SJCRH30 (cell line): ENCODE measurements at regions not wholly inside any gene's neighbourhood (a gene's known extent, or its start where the extent isn't known, plus 50 kb on each side); places are given as distances from the start of the nearest gene placed in this dataset.

Experiments used
- DNase-seq, 2 experiments: peaks; one replicate each; pipeline ENCODE4 v3.0.0-alpha.2; 2015 to 2020
- H3K27ac ChIP-seq: fragments of 250-450 bp; sonication (Bioruptor Pico); 2 replicates; pipeline ENCODE4 v1.5.1; 2020; ENCODE audit warnings: mild to moderate bottlenecking, moderate library complexity
- H3K27me3 ChIP-seq: fragments of 250-450 bp; sonication (Bioruptor Pico); 2 replicates; pipeline ENCODE4 v1.5.1; 2020; ENCODE audit warnings: mild to moderate bottlenecking, moderate library complexity
- H3K36me3 ChIP-seq: fragments of 250-450 bp; sonication (Bioruptor Pico); 2 replicates; pipeline ENCODE4 v1.5.1; 2020; ENCODE audit warnings: mild to moderate bottlenecking, moderate library complexity
- H3K4me1 ChIP-seq: fragments of 250-450 bp; sonication (Bioruptor Pico); 2 replicates; pipeline ENCODE4 v1.5.1; 2020; ENCODE audit warnings: mild to moderate bottlenecking, moderate library complexity
- H3K4me3 ChIP-seq: fragments of 250-450 bp; sonication (Bioruptor Pico); 2 replicates; pipeline ENCODE4 v1.5.1; 2020; ENCODE audit warnings: mild to moderate bottlenecking, moderate library complexity
- H3K9me3 ChIP-seq: fragments of 250-450 bp; sonication (Bioruptor Pico); replicated peaks from 2 replicates; pipeline ENCODE4 v1.5.1; 2020; ENCODE audit warnings: mild to moderate bottlenecking, moderate library complexity

DNA sequence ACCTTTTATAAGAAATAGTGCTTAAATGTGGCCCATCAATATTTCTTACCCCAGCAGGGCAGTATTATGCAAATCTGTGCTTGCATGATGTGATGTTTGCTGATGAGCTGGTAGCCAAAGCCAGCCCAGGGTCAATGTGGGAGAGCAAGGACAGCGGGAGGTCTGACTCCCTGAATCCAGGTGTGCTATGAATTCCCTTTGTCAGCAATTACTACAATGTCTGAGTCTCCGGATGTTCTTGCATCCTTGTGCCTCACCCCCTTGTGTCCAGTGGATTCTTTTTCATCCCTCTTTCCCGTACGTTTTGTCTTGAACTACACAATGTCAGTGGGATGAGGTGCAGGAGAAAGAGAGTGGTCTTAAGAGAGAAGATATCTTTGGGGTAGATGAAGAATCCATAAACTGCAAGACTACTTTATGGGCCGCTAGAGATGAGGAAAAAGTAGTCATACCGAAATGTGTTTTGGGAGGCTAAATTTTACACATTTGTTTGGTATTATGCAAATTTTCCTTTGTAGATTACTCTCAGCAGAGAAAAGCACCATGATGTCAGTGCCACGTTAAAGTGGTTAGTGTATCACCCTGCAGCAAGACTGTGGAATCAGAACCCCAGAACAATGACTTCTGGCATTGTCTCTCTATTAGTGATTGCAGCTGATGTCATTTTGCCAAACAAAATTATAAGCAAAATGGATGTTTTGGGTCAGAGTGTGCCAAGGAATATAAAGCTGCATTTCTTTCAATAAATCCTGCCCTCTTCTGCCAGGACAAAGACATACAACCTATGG, 53.5 kb upstream of the TSHZ3 start:
- H3K4me1 ChIP-seq, result peaks cover 23% of the 10 kb centered on the region
- H3K9me3 ChIP-seq, result no peaks in the 10 kb centered on the region
- no peak for DNase-seq
- H3K4me3 ChIP-seq, result no peak overlapping the region
- H3K27me3 ChIP-seq, result no peaks in the 10 kb centered on the region
- H3K36me3 ChIP-seq, result no peaks in the 10 kb centered on the region
- H3K27ac ChIP-seq, result no peak overlapping the region

DNA sequence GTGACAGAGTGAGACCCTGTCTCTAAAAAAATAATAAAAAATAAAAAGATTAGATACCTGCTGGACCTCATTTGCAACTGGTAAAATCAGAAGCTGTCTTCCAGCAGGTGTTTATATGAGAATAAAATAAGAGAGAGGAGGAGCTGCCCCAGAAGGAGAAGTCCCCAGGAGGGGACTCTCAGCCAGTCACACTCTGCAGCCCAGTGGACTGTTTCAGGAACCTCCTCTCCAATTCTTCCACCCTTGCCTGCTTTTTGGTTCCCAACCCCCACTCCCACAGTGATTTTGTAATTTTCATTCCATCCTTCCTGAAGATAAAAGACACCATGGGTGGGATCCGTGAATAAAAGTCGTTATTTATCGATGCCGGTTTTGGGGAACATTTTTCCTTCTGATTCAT, 56.9 kb upstream of the TSHZ3 start:
- no peak overlapping the region for H3K27ac ChIP-seq
- no peak for DNase-seq
- peaks cover 49% of the 10 kb centered on the region for H3K4me1 ChIP-seq
- H3K27me3 ChIP-seq, result no peaks in the 10 kb centered on the region
- H3K4me3 ChIP-seq, result no peak overlapping the region
- no peaks in the 10 kb centered on the region for H3K36me3 ChIP-seq
- no peaks in the 10 kb centered on the region for H3K9me3 ChIP-seq

DNA sequence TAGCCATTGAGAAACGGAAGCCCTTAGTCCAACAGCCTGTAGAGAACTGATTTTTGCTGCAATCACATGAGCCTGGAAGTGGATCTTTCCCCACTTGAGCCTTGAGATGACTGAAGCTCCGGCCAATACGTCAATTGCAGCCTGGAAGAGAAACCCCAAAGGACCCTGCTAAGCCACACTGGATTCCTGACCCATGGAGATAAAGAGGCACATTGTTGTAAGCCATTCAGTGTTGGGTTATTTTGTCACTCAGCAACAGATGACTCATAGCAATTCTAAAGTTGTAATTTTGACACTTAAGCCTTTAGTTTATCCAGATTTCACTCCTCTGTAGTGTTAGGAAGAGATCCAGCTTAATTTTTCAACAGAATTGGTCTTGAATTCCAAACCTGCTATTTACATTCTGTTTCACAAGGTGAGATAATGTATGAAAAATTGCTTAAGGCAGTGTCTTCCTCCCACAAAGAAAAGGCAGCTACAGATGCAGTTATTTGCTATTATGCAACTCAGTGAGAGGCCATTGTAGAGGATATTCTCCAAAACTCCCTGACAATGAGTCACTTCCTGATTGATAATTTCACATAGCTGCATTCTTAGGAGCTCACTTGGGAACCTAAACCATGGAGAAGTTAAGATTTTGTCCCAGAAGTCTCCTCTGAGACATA, 59.4 kb upstream of the TSHZ3 start:
- Histone ChIP-seq H3K4me3 (no peak overlapping the region), H3K27ac (peak overlapping the region; percentile 74), H3K36me3 (no peaks in the 10 kb centered on the region), H3K27me3 (no peaks in the 10 kb centered on the region), H3K4me1 (peaks cover 49% of the 10 kb centered on the region), H3K9me3 (no peaks in the 10 kb centered on the region)
- peak; percentile 77 to 92 for DNase-seq

DNA sequence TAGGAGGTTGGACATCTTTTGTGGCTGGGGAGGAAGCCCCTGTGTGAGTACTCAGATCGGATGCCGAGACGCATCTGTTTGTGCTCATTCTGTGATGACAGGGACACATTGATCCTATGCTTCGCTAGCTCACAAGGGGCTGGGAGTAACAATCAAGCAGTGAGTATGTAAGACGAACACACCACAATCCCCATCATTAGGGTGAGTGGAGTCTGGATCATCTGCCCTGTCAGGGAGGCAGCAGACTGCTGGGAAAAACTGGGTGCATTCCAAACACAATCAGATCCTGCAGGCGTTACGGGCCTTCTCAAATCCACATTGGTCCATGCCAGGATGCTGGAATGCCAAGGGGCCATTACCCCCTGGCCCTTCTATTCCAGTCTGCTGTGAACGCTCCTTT, 64.1 kb upstream of the TSHZ3 start:
- Histone ChIP-seq H3K27ac (no peak overlapping the region), H3K4me3 (no peak overlapping the region), H3K9me3 (no peaks in the 10 kb centered on the region), H3K36me3 (no peaks in the 10 kb centered on the region), H3K27me3 (no peaks in the 10 kb centered on the region), H3K4me1 (peaks cover 19% of the 10 kb centered on the region)
- no peak for DNase-seq

DNA sequence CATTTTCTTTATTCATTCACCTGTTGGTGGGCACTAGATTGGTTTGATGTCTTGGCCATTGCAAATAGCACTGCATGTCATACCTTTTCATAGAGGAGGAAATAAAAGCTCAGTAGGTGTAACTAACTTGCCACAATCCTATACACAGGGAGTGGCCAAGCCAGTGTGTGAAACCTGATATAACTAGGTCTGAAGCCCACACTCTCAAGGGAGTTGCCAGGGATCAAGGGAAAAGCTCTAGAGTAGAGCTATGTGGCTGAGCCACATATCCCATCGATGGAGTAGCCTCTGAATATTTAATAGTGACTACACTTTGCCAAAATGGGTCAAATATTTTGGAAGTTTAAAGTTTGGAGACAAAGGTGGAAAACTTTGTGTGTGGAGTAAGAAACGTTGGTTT, 66.1 kb upstream of the TSHZ3 start:
- Histone ChIP-seq H3K36me3 (no peaks in the 10 kb centered on the region), H3K4me1 (no peaks in the 10 kb centered on the region), H3K9me3 (no peaks in the 10 kb centered on the region), H3K4me3 (no peak overlapping the region), H3K27me3 (no peaks in the 10 kb centered on the region), H3K27ac (no peak overlapping the region)
- DNase-seq, result peak; percentile 33 to 51

DNA sequence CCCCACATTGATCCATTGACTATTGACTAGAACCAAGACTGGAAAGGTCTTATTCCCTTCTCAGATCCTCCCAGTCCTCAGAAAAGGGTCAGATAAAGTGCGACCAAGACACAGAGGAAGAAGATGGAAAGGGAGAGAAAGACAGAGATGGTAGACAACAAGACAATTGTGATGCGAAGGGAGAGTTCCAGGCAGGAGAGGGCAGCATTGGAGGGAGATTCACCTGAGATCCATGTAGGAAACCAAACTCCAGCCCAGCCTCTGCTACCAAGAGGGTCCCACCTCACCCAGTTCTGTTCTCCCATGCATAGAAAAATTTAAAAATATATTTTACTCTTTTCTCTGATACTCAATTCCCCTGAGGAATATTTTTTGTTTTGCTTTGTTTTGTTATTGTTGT, 67.3 kb upstream of the TSHZ3 start:
- Histone ChIP-seq H3K36me3 (no peaks in the 10 kb centered on the region), H3K9me3 (no peaks in the 10 kb centered on the region), H3K4me1 (no peaks in the 10 kb centered on the region), H3K4me3 (no peak overlapping the region), H3K27me3 (no peaks in the 10 kb centered on the region), H3K27ac (no peak overlapping the region)
- no peak for DNase-seq

DNA sequence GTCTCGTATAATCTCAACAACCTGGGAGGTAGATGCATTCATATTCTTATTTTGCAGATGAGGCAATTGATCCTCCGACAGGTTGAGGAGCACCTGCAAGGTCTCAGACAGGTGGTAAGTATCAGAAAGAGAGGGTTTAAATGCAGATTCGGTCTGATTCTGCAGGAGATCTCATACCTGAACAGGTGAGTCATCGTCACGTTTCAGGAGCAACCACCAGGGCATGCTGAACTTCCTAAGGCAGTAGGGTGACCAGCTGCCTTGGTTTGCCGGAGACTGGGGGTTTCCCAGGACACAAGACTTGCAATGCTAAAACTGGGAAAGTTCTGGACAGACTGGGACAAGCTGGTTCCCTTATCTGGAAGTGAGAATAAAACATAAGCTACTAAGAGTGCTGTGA, 68.8 kb upstream of the TSHZ3 start:
- no peak for DNase-seq
- Histone ChIP-seq H3K27ac (no peak overlapping the region), H3K9me3 (no peaks in the 10 kb centered on the region), H3K4me3 (no peak overlapping the region), H3K27me3 (no peaks in the 10 kb centered on the region), H3K4me1 (no peaks in the 10 kb centered on the region), H3K36me3 (no peaks in the 10 kb centered on the region)

DNA sequence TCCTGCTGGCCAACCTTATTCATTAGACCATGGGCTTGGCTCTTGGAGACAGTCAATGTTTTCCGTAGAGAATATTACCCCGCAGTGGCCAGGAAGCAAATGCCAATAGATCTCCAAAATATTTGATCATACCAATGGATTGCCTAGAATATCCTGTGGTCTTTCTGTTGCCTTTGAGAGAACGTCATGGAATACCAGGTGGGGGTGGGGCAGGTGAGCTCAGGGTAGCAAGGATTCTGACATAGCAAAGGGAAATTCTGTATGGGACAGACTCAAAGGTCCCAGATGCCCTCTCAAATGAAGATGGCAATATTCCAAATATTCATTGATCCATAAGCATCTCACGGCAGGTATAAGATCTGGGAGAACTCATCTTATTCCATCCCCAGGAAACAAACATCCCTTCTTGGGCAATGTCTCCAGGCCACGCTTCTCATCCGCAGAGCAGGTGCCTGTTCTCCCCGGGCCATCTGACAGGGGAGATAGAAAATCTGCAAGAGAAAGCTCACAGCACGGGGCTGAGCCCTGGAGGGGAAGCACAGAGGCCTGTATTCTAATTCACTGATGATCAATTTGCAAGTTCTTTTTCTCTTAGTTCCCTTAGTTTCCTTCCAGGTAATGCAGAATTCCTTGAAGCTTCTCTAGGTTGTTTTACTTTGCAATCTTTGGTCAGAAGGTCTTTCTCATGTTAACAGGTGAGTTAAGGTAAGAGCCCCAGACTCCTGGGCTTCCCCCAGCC, 69.6 kb upstream of the TSHZ3 start:
- Histone ChIP-seq H3K9me3 (no peaks in the 10 kb centered on the region), H3K4me3 (no peak overlapping the region), H3K27me3 (no peaks in the 10 kb centered on the region), H3K27ac (no peak overlapping the region), H3K4me1 (no peaks in the 10 kb centered on the region), H3K36me3 (no peaks in the 10 kb centered on the region)
- DNase-seq, result no peak

DNA sequence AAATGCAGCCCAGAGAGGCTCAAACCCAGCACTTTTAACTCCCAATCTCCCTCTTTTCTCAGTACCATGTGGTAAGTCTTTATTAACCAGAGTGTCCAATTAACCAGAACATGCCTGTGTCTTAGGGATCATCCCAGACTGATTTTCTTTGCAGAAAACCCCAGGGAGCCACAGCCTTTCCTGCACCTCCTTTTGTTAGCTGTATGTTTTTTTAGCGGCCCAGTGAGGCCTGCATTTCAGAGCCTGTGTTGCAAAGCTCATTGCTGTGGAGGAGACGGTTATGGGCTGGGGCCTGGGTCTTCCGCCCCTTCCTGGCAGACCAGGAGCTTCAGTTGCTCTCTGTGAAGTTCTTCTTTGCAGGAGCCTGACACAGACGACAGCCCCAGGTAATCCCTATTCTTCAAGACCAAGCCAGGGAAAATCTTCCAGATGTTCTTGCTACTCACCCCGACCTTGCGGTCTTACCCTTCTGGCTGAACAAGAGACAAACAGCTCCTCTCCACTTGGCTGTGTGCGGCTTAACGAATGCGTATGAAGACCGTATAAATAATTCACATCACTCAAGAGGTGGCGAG, 70.7 kb upstream of the TSHZ3 start:
- no peak overlapping the region for H3K4me3 ChIP-seq
- no peaks in the 10 kb centered on the region for H3K27me3 ChIP-seq
- H3K4me1 ChIP-seq, result 0 out of 2 replicates have a peak, but pooled peaks cover 3% of the 10 kb centered on the region
- no peak overlapping the region for H3K27ac ChIP-seq
- no peak for DNase-seq
- H3K9me3 ChIP-seq, result no peaks in the 10 kb centered on the region
- H3K36me3 ChIP-seq, result no peaks in the 10 kb centered on the region

DNA sequence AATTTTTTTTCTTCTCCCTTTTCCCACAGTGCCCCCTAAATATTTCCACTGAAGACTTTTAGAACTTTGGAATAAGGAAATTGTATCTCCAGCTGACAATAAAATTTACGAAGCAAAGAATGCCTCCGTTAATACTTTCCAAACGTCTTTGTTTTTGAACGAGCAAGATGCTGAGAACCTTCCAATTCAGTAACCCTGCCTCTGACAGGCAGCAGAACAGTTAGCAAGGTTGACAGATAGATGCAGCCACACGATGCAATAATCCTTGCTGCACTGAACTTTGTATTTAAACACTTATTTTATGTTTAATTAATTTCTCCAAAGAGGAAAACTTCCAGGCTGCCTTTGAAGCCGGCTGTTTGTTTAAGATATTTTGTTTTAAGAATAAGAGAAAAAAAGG, 71.8 kb upstream of the TSHZ3 start:
- Histone ChIP-seq H3K27me3 (no peaks in the 10 kb centered on the region), H3K4me1 (0 out of 2 replicates have a peak, but pooled peaks cover 8% of the 10 kb centered on the region), H3K9me3 (no peaks in the 10 kb centered on the region), H3K4me3 (no peak overlapping the region), H3K27ac (no peak overlapping the region), H3K36me3 (no peaks in the 10 kb centered on the region)
- DNase-seq, result no peak

DNA sequence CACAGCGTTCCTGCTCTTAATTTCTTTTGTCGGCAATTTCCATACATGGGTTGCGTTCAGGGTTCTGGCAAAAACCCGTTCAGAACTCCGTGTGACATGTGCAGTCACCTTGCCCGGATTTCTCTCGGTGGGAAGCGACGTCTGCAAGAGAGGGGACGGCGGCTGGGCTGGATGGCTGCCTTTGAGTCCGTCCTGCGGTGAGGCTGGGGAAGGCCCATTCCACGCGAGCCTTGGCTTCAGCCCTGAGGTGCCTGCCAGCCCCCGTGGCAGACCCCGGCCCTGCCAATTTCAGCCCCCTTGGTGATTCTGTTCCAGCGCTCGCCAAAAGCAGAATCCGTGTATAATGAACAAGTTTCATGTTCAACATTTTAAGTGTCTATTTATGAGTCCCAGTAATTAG, 72.6 kb upstream of the TSHZ3 start:
- Histone ChIP-seq H3K4me1 (0 out of 2 replicates have a peak, but pooled peaks cover 8% of the 10 kb centered on the region), H3K36me3 (no peaks in the 10 kb centered on the region), H3K27ac (no peak overlapping the region), H3K4me3 (no peak overlapping the region), H3K27me3 (no peaks in the 10 kb centered on the region), H3K9me3 (no peaks in the 10 kb centered on the region)
- no peak for DNase-seq

DNA sequence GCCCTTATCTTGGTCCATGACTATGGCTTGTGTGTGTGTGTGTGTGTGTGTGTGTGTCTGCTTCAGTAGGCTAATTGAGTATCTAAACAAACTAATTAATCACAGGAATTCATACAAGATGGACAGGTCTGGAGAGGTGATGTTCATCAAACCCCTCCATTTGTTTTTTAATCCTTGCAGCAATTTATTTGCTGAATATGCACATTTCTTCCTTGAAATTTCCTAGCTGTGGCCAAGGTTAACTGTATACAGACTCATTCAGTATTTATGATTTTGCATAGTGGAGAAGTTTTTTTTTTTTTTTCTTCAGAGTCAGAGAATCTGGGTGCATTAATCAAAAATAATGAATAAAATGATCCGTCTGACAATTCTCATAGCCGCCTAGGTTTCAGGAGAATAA, 74.7 kb upstream of the TSHZ3 start:
- no peak for DNase-seq
- 0 out of 2 replicates have a peak, but pooled peaks cover 8% of the 10 kb centered on the region for H3K4me1 ChIP-seq
- no peaks in the 10 kb centered on the region for H3K9me3 ChIP-seq
- no peak overlapping the region for H3K4me3 ChIP-seq
- H3K27me3 ChIP-seq, result no peaks in the 10 kb centered on the region
- no peaks in the 10 kb centered on the region for H3K36me3 ChIP-seq
- no peak overlapping the region for H3K27ac ChIP-seq

DNA sequence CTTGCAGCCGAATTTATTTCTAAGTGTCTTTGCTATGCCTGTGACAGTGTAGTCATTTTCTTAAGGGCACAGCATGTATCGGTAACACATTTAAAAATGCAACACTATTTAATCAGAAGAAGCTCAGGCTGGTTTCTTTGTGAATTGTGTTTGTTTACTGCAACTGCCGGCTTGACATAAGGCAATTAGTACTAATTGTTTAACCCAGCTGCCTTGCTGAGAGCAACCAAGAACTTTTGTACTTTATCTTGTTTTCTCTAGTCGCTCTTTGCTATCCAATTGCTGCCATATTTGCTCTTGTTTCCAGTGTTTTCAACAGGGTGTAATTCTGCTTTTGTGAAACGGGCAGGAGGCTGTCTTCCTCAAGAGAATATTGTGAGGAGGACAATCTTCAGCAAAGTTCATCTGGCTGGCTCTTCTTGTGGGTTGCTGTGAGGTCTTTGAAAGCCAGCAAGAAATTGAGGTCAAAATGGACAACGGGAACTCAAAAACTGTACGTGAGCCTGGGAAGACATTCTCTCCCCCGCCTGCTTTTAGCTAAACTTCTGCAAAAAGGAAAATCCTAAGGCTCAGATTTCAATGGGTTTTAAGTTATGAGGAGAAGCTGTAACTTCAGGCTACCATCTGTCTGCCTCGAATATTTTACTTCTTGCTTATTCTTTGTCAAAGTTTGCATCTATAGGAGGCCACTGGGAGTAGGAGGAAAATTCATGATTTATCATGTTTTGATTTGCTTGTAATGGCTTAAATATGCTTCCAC, 75.8 kb upstream of the TSHZ3 start:
- Histone ChIP-seq H3K27ac (no peak overlapping the region), H3K4me3 (no peak overlapping the region), H3K9me3 (no peaks in the 10 kb centered on the region), H3K36me3 (no peaks in the 10 kb centered on the region), H3K4me1 (0 out of 2 replicates have a peak, but pooled peaks cover 8% of the 10 kb centered on the region), H3K27me3 (no peaks in the 10 kb centered on the region)
- DNase-seq, result no peak

DNA sequence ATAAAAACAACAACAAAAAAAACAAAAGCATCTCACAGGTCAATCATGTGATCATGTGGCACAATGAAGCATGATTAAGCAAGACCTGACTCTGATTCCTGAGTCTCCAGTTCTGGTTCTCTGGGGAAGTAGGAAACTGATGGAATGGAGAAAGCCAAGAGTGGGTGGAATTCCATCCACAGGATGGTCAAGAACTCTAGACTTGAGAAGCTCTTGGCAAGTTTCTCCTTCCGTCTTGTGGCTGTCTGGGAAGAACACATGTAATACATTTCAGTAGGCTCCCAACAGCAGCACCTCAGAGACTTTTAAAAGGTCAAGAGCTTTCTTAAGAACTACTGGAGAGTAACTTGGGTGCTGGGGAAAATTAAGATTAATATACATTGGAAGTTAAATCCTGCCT, 78.6 kb upstream of the TSHZ3 start:
- Histone ChIP-seq H3K36me3 (no peaks in the 10 kb centered on the region), H3K9me3 (no peaks in the 10 kb centered on the region; the same call in 1 of the 2 replicates), H3K4me1 (0 out of 2 replicates have a peak, but pooled peaks cover 8% of the 10 kb centered on the region), H3K4me3 (no peak overlapping the region), H3K27me3 (no peaks in the 10 kb centered on the region), H3K27ac (no peak overlapping the region)
- DNase-seq, result no peak
